ENCODE measurements at regions not wholly inside any gene's neighbourhood (a gene's known extent, or its start where the extent isn't known, plus 50 kb on each side); places are given as distances from the start of the nearest gene placed in this dataset.

- intact Hi-C loops (cut with DNase I; ENCODE audit: low total_unique reads): no loop called here
- H3K9me3 ChIP-seq: no peaks in the 10 kb centered on the region
- no peak for DNase-seq (ENCODE audit: low spot score in 2 of 2)
- H3K4me1 ChIP-seq: no peaks in the 10 kb centered on the region
- TF ChIP-seq POLR2AphosphoS5 (IDR thresholded peaks at IDR 0.05) (no peak), CTCF (IDR thresholded peaks at IDR 0.05) (no peak), POLR2A (IDR thresholded peaks at IDR 0.05) (no peak)
- no peaks in the 10 kb centered on the region for H3K36me3 ChIP-seq
- H3K27me3 ChIP-seq: no peaks in the 10 kb centered on the region
- no peak overlapping the region for H3K27ac ChIP-seq
- no peak overlapping the region for H3K4me3 ChIP-seq
Measured at GRCh38 chr4:133402616-133403015, 253.5 kb downstream of the PCDH10 start.

- H3K4me1 ChIP-seq: no peaks in the 10 kb centered on the region
- no peak for DNase-seq (ENCODE audit: low spot score in 2 of 2)
- H3K4me3 ChIP-seq: no peak overlapping the region
- TF ChIP-seq POLR2AphosphoS5 (IDR thresholded peaks at IDR 0.05) (no peak), POLR2A (IDR thresholded peaks at IDR 0.05) (no peak), CTCF (IDR thresholded peaks at IDR 0.05) (no peak)
- H3K27ac ChIP-seq: no peak overlapping the region
- intact Hi-C loops (cut with DNase I; ENCODE audit: low total_unique reads): no loop called here
- no peaks in the 10 kb centered on the region for H3K9me3 ChIP-seq
- H3K36me3 ChIP-seq: no peaks in the 10 kb centered on the region
- no peaks in the 10 kb centered on the region for H3K27me3 ChIP-seq
Measured at GRCh38 chr4:133394971-133395627, 246.0 kb downstream of the PCDH10 start.

GRCh38 chr4:133390198-133390855 is 241.2 kb downstream of the PCDH10 start:
- no peak for TF ChIP-seq POLR2A (IDR thresholded peaks at IDR 0.05)
- no peak for TF ChIP-seq CTCF (IDR thresholded peaks at IDR 0.05)
- no peak for TF ChIP-seq POLR2AphosphoS5 (IDR thresholded peaks at IDR 0.05)
- Histone ChIP-seq H3K27ac (no peak overlapping the region), H3K27me3 (no peaks in the 10 kb centered on the region), H3K9me3 (peaks cover 0 to 4% of the 10 kb centered on the region in 2 donors), H3K4me1 (no peaks in the 10 kb centered on the region), H3K36me3 (no peaks in the 10 kb centered on the region), H3K4me3 (no peak overlapping the region)
- intact Hi-C loops (cut with DNase I; ENCODE audit: low total_unique reads): no loop called here
- DNase-seq (ENCODE audit: low spot score in 2 of 2): no peak

- DNase-seq (ENCODE audit: low spot score in 2 of 2): no peak
- Histone ChIP-seq H3K9me3 (peaks cover 0 to 4% of the 10 kb centered on the region in 2 donors), H3K4me1 (no peaks in the 10 kb centered on the region), H3K4me3 (no peak overlapping the region), H3K27me3 (no peaks in the 10 kb centered on the region), H3K27ac (no peak overlapping the region), H3K36me3 (no peaks in the 10 kb centered on the region)
- TF ChIP-seq CTCF (IDR thresholded peaks at IDR 0.05) (no peak), POLR2AphosphoS5 (IDR thresholded peaks at IDR 0.05) (no peak), POLR2A (IDR thresholded peaks at IDR 0.05) (no peak)
- intact Hi-C loops (cut with DNase I; ENCODE audit: low total_unique reads): no loop called here
Measured at GRCh38 chr4:133389029-133389428, 239.9 kb downstream of the PCDH10 start.

GRCh38 chr4:133385161-133385954 is 236.3 kb downstream of the PCDH10 start:
- Histone ChIP-seq H3K4me3 (no peak overlapping the region), H3K27me3 (no peaks in the 10 kb centered on the region), H3K27ac (no peak overlapping the region), H3K4me1 (no peaks in the 10 kb centered on the region), H3K36me3 (no peaks in the 10 kb centered on the region), H3K9me3 (peaks cover 0 to 4% of the 10 kb centered on the region in 2 donors)
- DNase-seq (ENCODE audit: low spot score in 2 of 2): no peak
- intact Hi-C loops (cut with DNase I; ENCODE audit: low total_unique reads): no loop called here
- TF ChIP-seq POLR2AphosphoS5 (IDR thresholded peaks at IDR 0.05): no peak
- TF ChIP-seq CTCF (IDR thresholded peaks at IDR 0.05): no peak
- TF ChIP-seq POLR2A (IDR thresholded peaks at IDR 0.05): no peak

Data from breast epithelium (tissue), 4 donors.